Sigmoid colon (tissue), 6 donors: ENCODE measurements at regions not wholly inside any gene's neighbourhood (a gene's known extent, or its start where the extent isn't known, plus 50 kb on each side); places are given as distances from the start of the nearest gene placed in this dataset.

Experiments
- DNase-seq: peaks from one replicate; pipeline ENCODE4 v3.0.0-alpha.2; 2019
- H3K27ac ChIP-seq, 4 donors: fragments of 200-600 bp; sonication (generic); one replicate each; pipeline ENCODE4 v1.5.1; 2016 to 2019; ENCODE audit warnings: mild to moderate bottlenecking in 1 of 4
- H3K27me3 ChIP-seq, 3 donors: fragments of 200-600 bp; sonication (generic); one replicate each; pipeline ENCODE4 v1.5.1; 2019; ENCODE audit warnings: mild to moderate bottlenecking in 1 of 3
- H3K36me3 ChIP-seq, 4 donors: fragments of 200-600 bp; sonication (generic); one replicate each; pipeline ENCODE4 v1.5.1; 2016 to 2019
- H3K4me1 ChIP-seq, 4 donors: fragments of 200-600 bp; sonication (generic); one replicate each; pipeline ENCODE4 v1.5.1; 2017 to 2019
- H3K4me3 ChIP-seq, 4 donors: fragments of 200-600 bp; sonication (generic); one replicate each; pipeline ENCODE4 v1.5.1; 2017 to 2019; ENCODE audit warnings: mild to moderate bottlenecking in 2 of 4, moderate library complexity in 1 of 4
- H3K9me3 ChIP-seq, 4 donors: fragments of 200-600 bp in 3 of 4; sonication (generic) in 3 of 4; one replicate each; pipeline versions ENCODE4 v1.5.1 to v1.6.1; 2013 to 2019
- CTCF ChIP-seq, 4 experiments: fragments of 450-650 bp in 3 of 4; fragments of 200-600 bp in 1 of 4; IDR thresholded peaks; one replicate each; pipeline ENCODE4 v1.5.1; 2016 to 2019; ENCODE audit warnings: antibody characterized with exemption in 4 of 4, mild to moderate bottlenecking in 3 of 4, moderate library complexity in 2 of 4
- EP300 ChIP-seq, 4 donors: sonication (generic); formaldehyde crosslinking; IDR thresholded peaks; one replicate each; pipeline ENCODE4 v1.6.1; 2017; ENCODE audit warnings: antibody characterized with exemption in 4 of 4
- POLR2A ChIP-seq, 2 donors: fragments of 450-650 bp; IDR thresholded peaks; one replicate each; pipeline ENCODE4 v1.6.1; 2016; ENCODE audit warnings: antibody characterized with exemption in 2 of 2, mild to moderate bottlenecking in 2 of 2, moderate library complexity in 2 of 2
- POLR2AphosphoS5 ChIP-seq, 4 donors: sonication (generic); formaldehyde crosslinking; IDR thresholded peaks; one replicate each; pipeline ENCODE4 v1.6.1; 2017; ENCODE audit warnings: antibody characterized with exemption in 4 of 4
- WGBS, 2 donors: extraction: QIAGEN DNeasy Blood & Tissue Kit; methylation state at CpG; one replicate each; pipeline ENCODE4 v1.1.7; 2013; 5-methylcytosine and 5-hydroxymethylcytosine counted together
- intact Hi-C: fragments of 100-400 bp; cut with DNase I; formaldehyde crosslinking; loops from one replicate; pipeline ENCODE4 v1.15.1; 2023
- small RNA-seq, 3 donors: library from RNA; depleted of rRNA; stranded (forward); fragments of <200 nt; gene quantifications; one replicate each; pipeline ENCODE3, GENCODE V24; 2016
- donor health status: healthy with polysubstance abuse.
- donor health status: healthy.

- intact Hi-C loops, result no loop called here
- WGBS, 2 donors, result 92 to 95% methylated on average over 1 of the region's 1 CpG
Observed at GRCh38 chr1:232101231-232101630, 474.6 kb downstream of the DISC1 start.

DNA sequence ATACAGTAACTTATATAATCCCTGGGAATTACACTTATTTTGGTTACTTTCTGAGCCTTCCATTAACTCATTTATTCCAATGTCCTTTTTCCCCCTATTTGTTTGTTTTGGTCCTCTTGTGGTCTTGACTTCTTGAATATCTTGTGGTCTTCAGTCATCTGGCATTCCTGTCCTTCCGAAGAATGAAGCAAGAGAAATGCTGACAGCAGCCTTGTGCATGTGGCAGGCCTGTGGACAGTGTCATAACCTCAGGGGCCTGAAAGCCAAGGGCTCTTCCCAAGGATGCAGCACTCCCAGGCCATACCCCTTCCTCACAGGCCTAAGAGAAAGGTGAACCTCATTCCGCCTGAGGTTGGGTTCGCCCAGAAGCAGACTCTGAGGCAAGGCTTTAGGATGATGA lies 470.2 kb downstream of the DISC1 start:
- Histone ChIP-seq H3K36me3 (no peaks in the 10 kb centered on the region), H3K9me3 (no peaks in the 10 kb centered on the region), H3K4me1 (no peaks in the 10 kb centered on the region), H3K4me3 (no peak overlapping the region), H3K27ac (no peak overlapping the region), H3K27me3 (no peaks in the 10 kb centered on the region)
- no peak for DNase-seq
- intact Hi-C loops, result no loop called here
- TF ChIP-seq CTCF (IDR thresholded peaks at IDR 0.05) (no peak), POLR2AphosphoS5 (IDR thresholded peaks at IDR 0.05) (no peak), EP300 (IDR thresholded peaks at IDR 0.05) (no peak), POLR2A (IDR thresholded peaks at IDR 0.05) (no peak)
- WGBS, 2 donors, result 94% methylated on average over 3 of the region's 3 CpGs

More at GRCh38 chr1:232101231-232101630, 474.6 kb downstream of the DISC1 start:
- no peaks in the 10 kb centered on the region for H3K4me1 ChIP-seq
- TF ChIP-seq CTCF (IDR thresholded peaks at IDR 0.05), result no peak
- no peak for TF ChIP-seq EP300 (IDR thresholded peaks at IDR 0.05)
- no peak for TF ChIP-seq POLR2AphosphoS5 (IDR thresholded peaks at IDR 0.05)
- TF ChIP-seq POLR2A (IDR thresholded peaks at IDR 0.05), result no peak
- no peaks in the 10 kb centered on the region for H3K27me3 ChIP-seq
- H3K9me3 ChIP-seq, result no peaks in the 10 kb centered on the region
- H3K36me3 ChIP-seq, result no peaks in the 10 kb centered on the region
- no peak overlapping the region for H3K27ac ChIP-seq
- no peak overlapping the region for H3K4me3 ChIP-seq
- no peak for DNase-seq

Small RNA genes lying in the stretch of these regions (small RNA-seq; reads per million reads assigned to genes)
- gene BX323014.1 (0 reads per million in 3 donors), gene RN7SL299P (0 reads per million in 3 donors)
